GM12875 (cell line): ENCODE measurements at regions not wholly inside any gene's neighbourhood (a gene's known extent, or its start where the extent isn't known, plus 50 kb on each side); places are given as distances from the start of the nearest gene placed in this dataset.

Source experiments
- H3K4me3 ChIP-seq: one replicate; pipeline ENCODE4 v1.5.1; 2011; ENCODE audit warnings: low read depth, low read length, control low read depth
- CTCF ChIP-seq: IDR thresholded peaks from 2 replicates; pipeline ENCODE4 v1.5.1; 2011; ENCODE audit warnings: low read depth, mild to moderate bottlenecking, control low read depth, inconsistent platforms, low read length, moderate library complexity, borderline replicate concordance; ENCODE audit not compliant: insufficient read depth

DNA sequence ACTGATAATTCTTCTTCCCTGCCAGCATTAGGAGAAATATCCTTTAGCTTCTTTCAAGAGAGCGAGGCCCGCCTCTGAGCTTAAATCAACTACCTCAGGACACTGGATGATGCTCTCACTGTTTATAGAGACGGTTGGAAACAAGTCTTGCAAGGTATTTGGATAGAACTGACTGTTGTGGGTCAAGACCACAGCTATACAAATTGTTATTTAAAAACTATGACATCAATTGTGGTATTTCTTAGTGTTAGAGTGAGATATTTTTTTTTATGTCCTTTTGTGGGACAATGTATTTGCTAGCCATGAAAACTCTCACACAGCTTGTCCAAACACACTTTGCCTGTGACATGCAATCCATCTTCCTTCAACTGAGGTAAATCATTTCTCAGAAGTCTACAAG, 136.3 kb upstream of the PHACTR1 start:
- H3K4me3 ChIP-seq, result no peak overlapping the region
- TF ChIP-seq CTCF, result no peak

- no peak overlapping the region for H3K4me3 ChIP-seq
- TF ChIP-seq CTCF, result no peak
Observed at GRCh38 chr6:12582421-12583110, 134.0 kb upstream of the PHACTR1 start.

DNA sequence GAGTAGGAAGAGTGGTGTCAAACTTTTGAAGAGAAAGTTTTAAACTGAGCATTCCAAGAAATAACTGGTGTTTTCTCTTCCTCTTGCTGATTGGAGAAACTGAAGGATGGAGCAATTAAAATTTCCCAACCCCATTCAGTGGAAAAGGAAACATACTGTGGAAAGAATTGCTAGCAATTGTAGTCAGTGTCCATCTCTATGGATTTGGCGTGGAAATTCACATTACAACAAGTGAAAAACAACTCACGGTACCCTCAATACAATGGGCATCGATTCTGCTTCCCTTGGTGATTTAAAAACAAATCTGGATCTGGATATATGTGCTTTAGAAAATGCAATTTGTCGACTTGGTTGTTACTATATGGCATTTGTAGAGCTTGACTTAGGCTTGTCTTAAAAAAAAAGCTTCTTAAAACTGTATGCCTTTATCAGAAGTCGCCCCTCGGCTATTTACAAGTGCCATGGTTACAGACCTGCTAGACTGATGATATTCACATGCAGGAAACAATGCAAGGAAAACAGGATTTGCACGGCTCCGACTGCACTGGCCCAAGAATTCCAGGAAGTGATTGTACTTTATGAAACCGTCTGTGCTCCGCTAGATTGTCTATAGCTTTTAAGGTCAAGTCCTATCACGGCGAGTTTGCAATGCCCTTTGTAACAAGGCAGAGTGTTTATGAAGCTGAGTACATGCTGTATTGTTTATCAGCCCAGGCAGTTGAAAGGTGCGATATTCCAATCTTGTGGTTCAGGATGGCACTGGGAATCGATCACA, 131.7 kb upstream of the PHACTR1 start:
- no peak overlapping the region for H3K4me3 ChIP-seq
- no peak for TF ChIP-seq CTCF

GRCh38 chr6:12585497-12585958, 131.0 kb upstream of the PHACTR1 start:
- no peak for TF ChIP-seq CTCF

GRCh38 chr6:12586721-12587480, 129.7 kb upstream of the PHACTR1 start:
- H3K4me3 ChIP-seq, result no peak overlapping the region
- no peak for TF ChIP-seq CTCF

More at GRCh38 chr6:12585497-12585958, 131.0 kb upstream of the PHACTR1 start:
- H3K4me3 ChIP-seq, result no peak overlapping the region

- TF ChIP-seq CTCF, result no peak
- no peak overlapping the region for H3K4me3 ChIP-seq
Observed at GRCh38 chr6:12590901-12591300, 125.7 kb upstream of the PHACTR1 start.
